IMR-90 (cell line): ENCODE measurements at regions not wholly inside any gene's neighbourhood (a gene's known extent, or its start where the extent isn't known, plus 50 kb on each side); places are given as distances from the start of the nearest gene placed in this dataset.

ENCODE experiments used
- ATAC-seq: fragments of 200-7000 bp; cut with Tn5 transposase; 2 replicates; pipeline ENCODE4 v1.9.1; 2020; ENCODE audit warnings: low read depth, mild to moderate bottlenecking, moderate library complexity
- BruUV-seq: library from RNA; stranded (reverse); fragments of 400-500 nt; replicated peaks from 2 replicates; lab custom pipeline; 2021; lab: Mats Ljungman, UMichigan
- CTCF ChIA-PET: fragments of 300-600 bp; formaldehyde crosslinking; extraction: SDS; loops from one replicate; lab custom pipeline; 2021; ENCODE audit warnings: antibody characterized with exemption; lab: Yijun Ruan, JAX
- POLR2A ChIA-PET: fragments of 300-600 bp; sonication (Branson Sonifier 250); formaldehyde crosslinking; loops from one replicate; lab custom pipeline; 2022; ENCODE audit warnings: antibody characterized with exemption; ENCODE audit not compliant: unreplicated experiment; lab: Charles Lee
- DNase-seq: peaks from one replicate; pipeline ENCODE4 v3.0.0; 2013
- H2AFZ ChIP-seq: replicated peaks from 2 replicates; pipeline ENCODE3; 2013; ENCODE audit warnings: low read length, mild to moderate bottlenecking; ENCODE audit not compliant: poor library complexity
- H2AK5ac ChIP-seq: 2 replicates; pipeline ENCODE4 v1.6.1; 2013; ENCODE audit warnings: low read depth, low read length, inconsistent platforms
- H2AK9ac ChIP-seq: replicated peaks from 2 replicates; pipeline ENCODE3; 2013; ENCODE audit warnings: mild to moderate bottlenecking, low read depth, low read length, moderate library complexity; ENCODE audit not compliant: poor library complexity
- H2BK120ac ChIP-seq: 2 replicates; pipeline ENCODE4 v1.6.1; 2013; ENCODE audit warnings: low read depth, low read length, inconsistent platforms
- H2BK15ac ChIP-seq: 3 replicates; pipeline ENCODE4 v1.6.1; 2013; ENCODE audit warnings: low read depth, low read length, inconsistent platforms
- H2BK20ac ChIP-seq: 2 replicates; pipeline ENCODE4 v1.6.1; 2013; ENCODE audit warnings: low read depth, mild to moderate bottlenecking, inconsistent platforms, low read length, moderate library complexity
- H2BK5ac ChIP-seq: 2 replicates; pipeline ENCODE4 v1.6.1; 2013; ENCODE audit warnings: mild to moderate bottlenecking, low read depth, low read length, inconsistent platforms; ENCODE audit not compliant: poor library complexity, severe bottlenecking
- H3K14ac ChIP-seq: replicated peaks from 2 replicates; pipeline ENCODE4 v1.6.1; 2013; ENCODE audit warnings: low read depth, low read length, inconsistent platforms
- H3K18ac ChIP-seq: 2 replicates; pipeline ENCODE4 v1.6.1; 2013; ENCODE audit warnings: low read depth, low read length, control low read depth
- H3K23ac ChIP-seq: 2 replicates; pipeline ENCODE4 v1.6.1; 2013; ENCODE audit warnings: low read depth, low read length, inconsistent platforms
- H3K27ac ChIP-seq: 2 replicates; pipeline ENCODE4 v1.5.1; 2013; ENCODE audit warnings: mild to moderate bottlenecking, control low read depth, low read length; ENCODE audit not compliant: insufficient read depth
- H3K27me3 ChIP-seq: 2 replicates; pipeline ENCODE4 v1.6.1; 2013; ENCODE audit warnings: low read length; ENCODE audit not compliant: control insufficient read depth, insufficient read depth
- H3K36me3 ChIP-seq: 2 replicates; pipeline ENCODE4 v1.6.1; 2013; ENCODE audit warnings: low read length, mixed read lengths; ENCODE audit not compliant: control insufficient read depth, insufficient read depth
- H3K4ac ChIP-seq: 2 replicates; pipeline ENCODE4 v1.6.1; 2013; ENCODE audit warnings: low read depth, low read length, inconsistent platforms
- H3K4me1 ChIP-seq: 2 replicates; pipeline ENCODE4 v1.6.1; 2013; ENCODE audit warnings: low read length, mixed read lengths; ENCODE audit not compliant: control insufficient read depth, insufficient read depth
- H3K4me2 ChIP-seq: 2 replicates; pipeline ENCODE4 v1.6.1; 2013; ENCODE audit warnings: low read depth, mild to moderate bottlenecking, control low read depth, low read length, moderate library complexity
- H3K4me3 ChIP-seq: 2 replicates; pipeline ENCODE4 v1.5.1; 2013; ENCODE audit warnings: low read depth, mild to moderate bottlenecking, control low read depth, low read length, moderate library complexity; ENCODE audit not compliant: insufficient read depth
- H3K56ac ChIP-seq: 2 replicates; pipeline ENCODE4 v1.6.1; 2013; ENCODE audit warnings: low read length, inconsistent platforms; ENCODE audit not compliant: insufficient read depth; ENCODE audit errors: extremely low read depth
- H3K79me1 ChIP-seq, 2 experiments: 2 replicates each; pipeline ENCODE4 v1.6.1; 2013; ENCODE audit warnings: low read length in 2 of 2, inconsistent platforms in 1 of 2, low read depth in 1 of 2
- H3K9ac ChIP-seq: 2 replicates; pipeline ENCODE4 v1.6.1; 2013; ENCODE audit warnings: low read depth, low read length, control low read depth
- H3K9me1 ChIP-seq: 2 replicates; pipeline ENCODE4 v1.6.1; 2013; ENCODE audit warnings: low read length, inconsistent platforms; ENCODE audit not compliant: insufficient read depth
- H3K9me3 ChIP-seq: 2 replicates; pipeline ENCODE4 v1.6.1; 2013; ENCODE audit warnings: low read length; ENCODE audit not compliant: control insufficient read depth, insufficient read depth
- H4K20me1 ChIP-seq: 2 replicates; pipeline ENCODE4 v1.6.1; 2013; ENCODE audit warnings: low read length, inconsistent platforms; ENCODE audit not compliant: insufficient read depth
- H4K5ac ChIP-seq: 2 replicates; pipeline ENCODE4 v1.6.1; 2013; ENCODE audit warnings: mild to moderate bottlenecking, low read depth, low read length, control low read depth
- H4K8ac ChIP-seq, 2 experiments: 2 replicates each; pipeline ENCODE4 v1.6.1; 2013; ENCODE audit warnings: low read depth in 2 of 2, low read length in 2 of 2, control low read depth in 1 of 2, inconsistent platforms in 1 of 2
- H4K91ac ChIP-seq: 2 replicates; pipeline ENCODE4 v1.6.1; 2013; ENCODE audit warnings: low read depth, low read length, inconsistent platforms; ENCODE audit not compliant: insufficient read depth
- BHLHE40 ChIP-seq: fragments of 150-350 bp; IDR thresholded peaks from 2 replicates; pipeline ENCODE4 v1.6.1; 2016; ENCODE audit warnings: mild to moderate bottlenecking, low read depth, low read length
- CEBPB ChIP-seq: IDR thresholded peaks from 2 replicates; pipeline ENCODE4 v1.6.1; 2012; ENCODE audit warnings: low read depth, low read length, improper control_type of control experiment
- CHD1 ChIP-seq: IDR thresholded peaks from 2 replicates; pipeline ENCODE4 v1.6.1; 2012; ENCODE audit warnings: low read depth, low read length, improper control_type of control experiment
- CTCF ChIP-seq: conservative IDR thresholded peaks from 2 replicates; pipeline ENCODE4 v1.5.1; 2012; ENCODE audit warnings: mild to moderate bottlenecking, low read depth, low read length, improper control_type of control experiment
- ELK1 ChIP-seq: fragments of 150-350 bp; IDR thresholded peaks from 2 replicates; pipeline ENCODE4 v1.6.1; 2016; ENCODE audit warnings: low read depth, mild to moderate bottlenecking, low read length, moderate library complexity, borderline replicate concordance
- FOS ChIP-seq: fragments of 150-350 bp; IDR thresholded peaks from 2 replicates; pipeline ENCODE4 v1.6.1; 2016; ENCODE audit warnings: low read depth, low read length
- MAFK ChIP-seq: IDR thresholded peaks from 2 replicates; pipeline ENCODE4 v1.6.1; 2012; ENCODE audit warnings: low read depth, low read length, improper control_type of control experiment
- MAZ ChIP-seq: IDR thresholded peaks from 2 replicates; pipeline ENCODE4 v1.6.1; 2012; ENCODE audit warnings: low read depth, mild to moderate bottlenecking, low read length, improper control_type of control experiment, moderate library complexity, borderline replicate concordance
- MXI1 ChIP-seq: IDR thresholded peaks from 2 replicates; pipeline ENCODE4 v1.6.1; 2012; ENCODE audit warnings: low read depth, mild to moderate bottlenecking, low read length, moderate library complexity, borderline replicate concordance
- NFE2L2 ChIP-seq: fragments of 150-350 bp; IDR thresholded peaks from 2 replicates; pipeline ENCODE4 v1.6.1; 2016; ENCODE audit warnings: low read depth, mild to moderate bottlenecking, low read length
- POLR2A ChIP-seq: IDR thresholded peaks from 2 replicates; pipeline ENCODE4 v1.6.1; 2012; ENCODE audit warnings: mild to moderate bottlenecking, low read depth, low read length
- RAD21 ChIP-seq: IDR thresholded peaks from 2 replicates; pipeline ENCODE4 v1.6.1; 2012; ENCODE audit warnings: low read length, improper control_type of control experiment
- RCOR1 ChIP-seq: IDR thresholded peaks from 2 replicates; pipeline ENCODE4 v1.6.1; 2012; ENCODE audit warnings: mild to moderate bottlenecking, low read length, improper control_type of control experiment; ENCODE audit not compliant: insufficient replicate concordance
- RFX5 ChIP-seq: IDR thresholded peaks from 2 replicates; pipeline ENCODE4 v1.8.0; 2012; ENCODE audit warnings: low read depth, mild to moderate bottlenecking, low read length, moderate library complexity
- SMC3 ChIP-seq: fragments of 150-350 bp; IDR thresholded peaks from 2 replicates; pipeline ENCODE4 v1.6.1; 2016; ENCODE audit warnings: low read depth, mild to moderate bottlenecking, antibody characterized with exemption, low read length, moderate library complexity
- USF2 ChIP-seq: fragments of 150-350 bp; IDR thresholded peaks from 2 replicates; pipeline ENCODE4 v1.6.1; 2017; ENCODE audit warnings: mild to moderate bottlenecking, antibody characterized with exemption, low read length, low read depth
- WGBS, 2 experiments: methylation state at CpG; one replicate each; pipeline versions ENCODE4 v1.1.5 to v1.1.7; 2013; ENCODE audit warnings: missing lambda C conversion rate in 2 of 2; ENCODE audit not compliant: insufficient read length in 1 of 2; ENCODE audit errors: extremely low coverage in 2 of 2; 5-methylcytosine and 5-hydroxymethylcytosine counted together
- dilution Hi-C: fragments of 300-500 bp; cut with HindIII; formaldehyde crosslinking; loops from one replicate; pipeline ENCODE4 v1.14.3; 2018; ENCODE audit warnings: low sequenced_read_pairs; ENCODE audit not compliant: unreplicated experiment
- in situ Hi-C: fragments of 300-500 bp; cut with MboI; formaldehyde crosslinking; loops from 3 replicates; pipeline ENCODE4 v1.14.3; 2019; ENCODE audit warnings: low sequenced_read_pairs, inconsistent platforms, mixed read lengths
- intact Hi-C: fragments of 100-400 bp; cut with micrococcal nuclease; formaldehyde crosslinking; loops from 2 replicates; pipeline ENCODE4 v1.10.0; 2022

GRCh38 chr13:110984798-110985197 is 69.9 kb upstream of the ANKRD10 start:
- BruUV-seq: no TSS peak
- Histone ChIP-seq H3K27me3 (no peaks in the 10 kb centered on the region), H2BK15ac (peak overlapping the region; percentile 84; the same call in 1 of the 3 replicates), H3K4me2 (no peak overlapping the region), H3K9me1 (no peaks in the 10 kb centered on the region), H3K23ac (no peak overlapping the region), H2BK20ac (no peak overlapping the region), H3K18ac (peak overlapping the region; percentile 57), H3K27ac (no peak overlapping the region), H3K4me1 (peaks cover 7% of the 10 kb centered on the region), H3K36me3 (no peaks in the 10 kb centered on the region), H2AFZ (no peak overlapping the region), H2BK120ac (no peak overlapping the region), H3K14ac (0 out of 2 replicates have a peak overlapping the region, but pooled peaks have one; percentile 34), H2BK5ac (no peak overlapping the region), H4K5ac (no peak overlapping the region; the same call in 1 of the 2 replicates), H2AK5ac (no peak overlapping the region; the same call in 1 of the 2 replicates), H3K4me3 (no peak overlapping the region), H3K9me3 (no peaks in the 10 kb centered on the region), H3K56ac (no peak overlapping the region), H3K79me1 (no peaks in the 10 kb centered on the region; a peak in 1 of 4 replicates), H3K4ac (0 out of 2 replicates have a peak overlapping the region, but pooled peaks have one; percentile 43), H3K9ac (no peak overlapping the region), H2AK9ac (no peak overlapping the region), H4K20me1 (no peaks in the 10 kb centered on the region), H4K91ac (no peak overlapping the region), H4K8ac (0 out of 4 replicates have a peak overlapping the region, but pooled peaks of 1 of the 2 experiments have one; percentile 13)
- intact Hi-C loops (no loop called here), dilution Hi-C loops (no loop called here), in situ Hi-C loops (no loop called here)
- ATAC-seq (no peak), DNase-seq (no peak)
- POLR2A ChIA-PET: no interaction called here
- CTCF ChIA-PET: no interaction called here
- no peak for TF ChIP-seq ELK1
- no peak for TF ChIP-seq RFX5
- TF ChIP-seq RCOR1: no peak
- no peak for TF ChIP-seq POLR2A
- no peak for TF ChIP-seq MXI1
- TF ChIP-seq SMC3: no peak
- TF ChIP-seq CHD1: no peak
- no peak for TF ChIP-seq NFE2L2
- TF ChIP-seq CTCF: no peak
- TF ChIP-seq CEBPB: no peak
- no peak for TF ChIP-seq RAD21
- TF ChIP-seq MAZ: no peak
- TF ChIP-seq USF2: no peak
- no peak for TF ChIP-seq MAFK
- TF ChIP-seq BHLHE40: no peak
- no peak for TF ChIP-seq FOS
- WGBS, 2 experiments: 100% methylated on average over 1 of the region's 3 CpGs; no CpG with 5 or more reads in 1 of the 2 experiments
